ACC112 (cell line): ENCODE measurements at regions not wholly inside any gene's neighbourhood (a gene's known extent, or its start where the extent isn't known, plus 50 kb on each side); places are given as distances from the start of the nearest gene placed in this dataset.

Source experiments
- H2AFZ ChIP-seq: fragments of 200-600 bp; sonication (generic); one replicate; pipeline ENCODE4 v1.6.0; 2017; ENCODE audit warnings: antibody characterized with exemption, low read length; ENCODE audit not compliant: unreplicated experiment
- H3K27ac ChIP-seq: fragments of 200-600 bp; sonication (generic); 2 replicates; pipeline ENCODE4 v1.5.1; 2014; ENCODE audit warnings: low read depth, mild to moderate bottlenecking, antibody characterized with exemption, low read length, moderate library complexity
- H3K27me3 ChIP-seq: fragments of 200-600 bp; sonication (generic); 2 replicates; pipeline ENCODE4 v1.6.1; 2014; ENCODE audit warnings: mild to moderate bottlenecking, antibody characterized with exemption, low read length, moderate library complexity, mixed read lengths; ENCODE audit not compliant: insufficient read depth
- H3K36me3 ChIP-seq: fragments of 200-600 bp; sonication (generic); 2 replicates; pipeline ENCODE4 v1.6.1; 2016; ENCODE audit warnings: mild to moderate bottlenecking, antibody characterized with exemption, low read length, moderate library complexity, mixed read lengths; ENCODE audit not compliant: insufficient read depth
- H3K4me1 ChIP-seq: fragments of 200-600 bp; sonication (generic); one replicate; pipeline ENCODE4 v1.6.1; 2016; ENCODE audit warnings: low read length, mixed read lengths; ENCODE audit not compliant: insufficient read depth, unreplicated experiment, control insufficient read depth
- H3K4me3 ChIP-seq: fragments of 200-600 bp; sonication (generic); 2 replicates; pipeline ENCODE4 v1.5.1; 2014; ENCODE audit warnings: mild to moderate bottlenecking, low read depth, low read length
- H3K79me2 ChIP-seq: fragments of 200-600 bp; sonication (generic); one replicate; pipeline ENCODE4 v1.6.0; 2016; ENCODE audit warnings: low read length; ENCODE audit not compliant: control insufficient read depth, unreplicated experiment, insufficient read depth

GRCh38 chr13:86838411-86839120 is 832.6 kb upstream of the SLITRK5 start:
- no peaks in the 10 kb centered on the region for H3K4me1 ChIP-seq
- H3K27me3 ChIP-seq, result no peaks in the 10 kb centered on the region
- H3K4me3 ChIP-seq, result no peak overlapping the region
- H3K36me3 ChIP-seq, result no peaks in the 10 kb centered on the region
- H3K27ac ChIP-seq, result no peak overlapping the region
- no peaks in the 10 kb centered on the region for H3K79me2 ChIP-seq
- no peak overlapping the region for H2AFZ ChIP-seq

GRCh38 chr13:86839221-86839620 is 832.0 kb upstream of the SLITRK5 start:
- no peaks in the 10 kb centered on the region for H3K4me1 ChIP-seq
- no peak overlapping the region for H3K27ac ChIP-seq
- H3K4me3 ChIP-seq, result no peak overlapping the region
- no peaks in the 10 kb centered on the region for H3K27me3 ChIP-seq
- H3K36me3 ChIP-seq, result no peaks in the 10 kb centered on the region
- H3K79me2 ChIP-seq, result no peaks in the 10 kb centered on the region
- no peak overlapping the region for H2AFZ ChIP-seq

GRCh38 chr13:86840250-86841191 is 830.6 kb upstream of the SLITRK5 start:
- no peak overlapping the region for H3K27ac ChIP-seq
- H3K36me3 ChIP-seq, result no peaks in the 10 kb centered on the region
- no peaks in the 10 kb centered on the region for H3K79me2 ChIP-seq
- H2AFZ ChIP-seq, result no peak overlapping the region
- H3K4me1 ChIP-seq, result no peaks in the 10 kb centered on the region
- H3K27me3 ChIP-seq, result no peaks in the 10 kb centered on the region
- H3K4me3 ChIP-seq, result no peak overlapping the region

GRCh38 chr13:86841264-86841663 is 829.9 kb upstream of the SLITRK5 start:
- Histone ChIP-seq H2AFZ (no peak overlapping the region), H3K79me2 (no peaks in the 10 kb centered on the region), H3K36me3 (no peaks in the 10 kb centered on the region), H3K4me3 (no peak overlapping the region), H3K27me3 (no peaks in the 10 kb centered on the region), H3K27ac (no peak overlapping the region), H3K4me1 (no peaks in the 10 kb centered on the region)

- H3K4me1 ChIP-seq, result no peaks in the 10 kb centered on the region
- H3K36me3 ChIP-seq, result no peaks in the 10 kb centered on the region
- no peaks in the 10 kb centered on the region for H3K79me2 ChIP-seq
- H2AFZ ChIP-seq, result no peak overlapping the region
- no peaks in the 10 kb centered on the region for H3K27me3 ChIP-seq
- no peak overlapping the region for H3K4me3 ChIP-seq
- H3K27ac ChIP-seq, result no peak overlapping the region
Measured at GRCh38 chr13:86846501-86846900, 824.7 kb upstream of the SLITRK5 start.

GRCh38 chr13:86848716-86849115 is 822.5 kb upstream of the SLITRK5 start:
- H3K79me2 ChIP-seq, result no peaks in the 10 kb centered on the region
- no peaks in the 10 kb centered on the region for H3K4me1 ChIP-seq
- H3K36me3 ChIP-seq, result no peaks in the 10 kb centered on the region
- H3K27ac ChIP-seq, result no peak overlapping the region
- H2AFZ ChIP-seq, result no peak overlapping the region
- no peak overlapping the region for H3K4me3 ChIP-seq
- no peaks in the 10 kb centered on the region for H3K27me3 ChIP-seq

- H3K27ac ChIP-seq, result no peak overlapping the region
- H2AFZ ChIP-seq, result no peak overlapping the region
- no peaks in the 10 kb centered on the region for H3K27me3 ChIP-seq
- no peak overlapping the region for H3K4me3 ChIP-seq
- no peaks in the 10 kb centered on the region for H3K36me3 ChIP-seq
- H3K79me2 ChIP-seq, result no peaks in the 10 kb centered on the region
- no peaks in the 10 kb centered on the region for H3K4me1 ChIP-seq
Measured at GRCh38 chr13:86856991-86857390, 814.2 kb upstream of the SLITRK5 start.

GRCh38 chr13:86858216-86858615 is 813.0 kb upstream of the SLITRK5 start:
- H3K36me3 ChIP-seq, result no peaks in the 10 kb centered on the region
- H3K79me2 ChIP-seq, result no peaks in the 10 kb centered on the region
- no peaks in the 10 kb centered on the region for H3K27me3 ChIP-seq
- H3K4me1 ChIP-seq, result no peaks in the 10 kb centered on the region
- H3K27ac ChIP-seq, result no peak overlapping the region
- no peak overlapping the region for H2AFZ ChIP-seq
- no peak overlapping the region for H3K4me3 ChIP-seq

GRCh38 chr13:86862137-86862536 is 809.0 kb upstream of the SLITRK5 start:
- Histone ChIP-seq H2AFZ (no peak overlapping the region), H3K27me3 (no peaks in the 10 kb centered on the region)

GRCh38 chr13:86864376-86864775 is 806.8 kb upstream of the SLITRK5 start:
- Histone ChIP-seq H3K4me3 (no peak overlapping the region), H3K4me1 (no peaks in the 10 kb centered on the region), H2AFZ (no peak overlapping the region), H3K27ac (no peak overlapping the region), H3K27me3 (no peaks in the 10 kb centered on the region), H3K36me3 (no peaks in the 10 kb centered on the region), H3K79me2 (no peaks in the 10 kb centered on the region)

More at GRCh38 chr13:86862137-86862536, 809.0 kb upstream of the SLITRK5 start:
- H3K4me3 ChIP-seq, result no peak overlapping the region
- H3K4me1 ChIP-seq, result no peaks in the 10 kb centered on the region
- H3K79me2 ChIP-seq, result no peaks in the 10 kb centered on the region
- no peak overlapping the region for H3K27ac ChIP-seq
- no peaks in the 10 kb centered on the region for H3K36me3 ChIP-seq

- no peak overlapping the region for H2AFZ ChIP-seq
- no peak overlapping the region for H3K27ac ChIP-seq
- no peaks in the 10 kb centered on the region for H3K27me3 ChIP-seq
- no peaks in the 10 kb centered on the region for H3K4me1 ChIP-seq
- no peaks in the 10 kb centered on the region for H3K36me3 ChIP-seq
- no peak overlapping the region for H3K4me3 ChIP-seq
- H3K79me2 ChIP-seq, result no peaks in the 10 kb centered on the region
Measured at GRCh38 chr13:86870444-86870843, 800.7 kb upstream of the SLITRK5 start.
